ENCODE measurements at regions not wholly inside any gene's neighbourhood (a gene's known extent, or its start where the extent isn't known, plus 50 kb on each side); places are given as distances from the start of the nearest gene placed in this dataset.

DNA sequence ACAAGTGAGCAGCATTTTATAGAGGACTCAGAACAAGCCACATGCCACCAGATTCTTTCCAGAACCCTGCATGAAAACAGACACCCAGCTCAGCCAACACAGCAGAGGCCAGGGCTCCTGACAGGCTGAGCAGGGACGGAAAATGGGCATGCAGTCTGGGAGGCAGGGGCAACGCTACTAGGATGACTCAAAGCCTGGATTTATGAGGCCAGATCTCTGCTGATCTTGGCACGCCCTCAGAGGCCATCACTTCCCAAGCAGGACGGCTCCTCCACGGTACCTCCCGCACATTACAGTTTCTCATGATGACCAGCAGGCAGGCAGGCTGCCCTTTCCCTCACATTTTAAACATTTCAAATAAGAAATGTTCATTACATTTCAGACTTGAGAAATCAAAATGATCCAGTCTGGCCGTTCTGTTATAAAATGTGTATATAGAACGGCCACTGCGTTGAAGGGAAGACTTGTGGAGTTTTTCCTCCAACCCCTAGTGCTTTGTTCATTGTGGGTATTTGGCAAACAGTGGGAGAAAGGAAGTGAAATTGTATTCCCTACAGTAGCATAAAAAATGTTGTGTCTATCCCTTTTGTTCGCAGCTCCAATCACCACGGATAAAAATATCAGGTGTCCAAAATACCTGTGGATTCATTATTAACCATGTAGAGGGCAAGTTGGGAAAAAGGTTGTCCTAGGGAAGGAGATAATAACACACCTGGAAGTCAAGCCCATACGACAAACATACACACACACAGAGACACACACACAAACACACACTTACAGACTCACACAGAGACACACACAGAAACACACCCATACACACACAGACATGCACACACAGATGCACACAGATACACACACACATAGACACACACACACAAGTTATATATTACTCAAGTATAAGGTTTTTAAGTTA is 64.8 kb upstream of the ADAMTS18 start:
- TF ChIP-seq POLR2AphosphoS5 (IDR thresholded peaks at IDR 0.05; ENCODE audit: low read depth, low read length) (no peak), POLR2A (IDR thresholded peaks at IDR 0.05; ENCODE audit: low read depth, low read length) (no peak)
